GM21423 (cell line): ENCODE measurements at regions not wholly inside any gene's neighbourhood (a gene's known extent, or its start where the extent isn't known, plus 50 kb on each side); places are given as distances from the start of the nearest gene placed in this dataset.

Experiments used
- ATAC-seq: cut with Tn5 transposase; IDR thresholded peaks from one replicate; pipeline ENCODE4 v1.9.1; 2021; ENCODE audit warnings: mild to moderate bottlenecking, moderate library complexity; ENCODE audit not compliant: unreplicated experiment

DNA sequence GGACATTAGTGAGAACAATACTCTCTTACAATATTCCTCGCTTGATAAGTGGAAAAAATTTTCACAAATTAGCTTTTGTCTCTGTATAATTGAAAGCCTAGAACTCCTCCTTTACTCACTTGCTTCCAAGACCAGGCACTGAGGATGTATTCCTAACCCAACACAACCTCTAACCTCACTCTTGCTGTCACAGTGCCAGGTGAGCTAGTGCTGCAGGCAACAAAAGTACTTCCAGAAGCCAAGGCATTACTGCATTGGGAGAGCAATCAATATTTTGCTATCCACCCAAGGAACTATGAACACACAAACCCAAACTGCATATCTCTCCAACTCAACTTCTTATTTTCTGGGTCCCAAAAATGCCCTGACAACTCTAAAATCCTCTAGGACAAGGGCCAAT is 1081.0 kb downstream of the VRK1 start:
- ATAC-seq = no peak

DNA sequence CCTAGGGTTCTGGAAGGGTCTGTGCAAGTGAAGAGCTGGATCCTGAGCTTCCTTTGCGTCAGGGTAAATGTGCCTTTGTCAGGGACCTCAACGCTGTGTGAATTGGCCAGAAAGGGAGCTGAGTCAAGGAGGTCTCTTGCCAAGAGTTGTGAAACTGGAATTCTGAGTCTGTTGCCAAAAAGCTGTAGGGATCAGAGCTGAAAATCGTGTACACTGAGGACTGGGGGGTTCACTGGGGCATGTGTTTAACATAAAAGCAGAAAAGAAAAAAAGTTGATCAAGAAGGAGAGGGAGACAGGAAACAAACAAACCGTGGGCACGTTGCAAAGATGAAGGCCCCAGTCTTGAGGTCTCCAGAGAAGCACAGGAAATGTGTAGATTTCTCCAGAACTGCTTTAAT is 1081.5 kb downstream of the VRK1 start:
- ATAC-seq = no peak

GRCh38 chr14:97887690-97888089 is 1090.5 kb downstream of the VRK1 start:
- no peak for ATAC-seq

DNA sequence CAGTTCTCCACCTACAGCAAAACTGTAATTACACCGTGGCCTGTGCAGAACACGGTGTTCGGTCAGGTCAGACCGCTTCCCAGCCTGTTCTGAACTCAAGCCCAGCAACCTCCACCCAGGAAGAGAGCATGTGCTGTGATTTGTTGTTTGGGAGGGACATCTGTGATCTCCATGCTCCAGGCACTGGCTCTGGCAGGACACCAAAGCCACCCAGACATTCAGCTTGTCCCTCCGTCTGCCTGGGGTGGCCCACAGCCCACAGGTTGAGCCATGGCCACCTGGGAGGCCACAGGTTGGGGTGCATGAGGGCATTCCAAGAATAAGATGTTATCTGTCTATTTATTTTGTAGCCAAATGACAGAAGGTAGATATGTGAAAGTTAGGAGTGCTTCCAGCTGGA is 1091.1 kb downstream of the VRK1 start:
- ATAC-seq = no peak

DNA sequence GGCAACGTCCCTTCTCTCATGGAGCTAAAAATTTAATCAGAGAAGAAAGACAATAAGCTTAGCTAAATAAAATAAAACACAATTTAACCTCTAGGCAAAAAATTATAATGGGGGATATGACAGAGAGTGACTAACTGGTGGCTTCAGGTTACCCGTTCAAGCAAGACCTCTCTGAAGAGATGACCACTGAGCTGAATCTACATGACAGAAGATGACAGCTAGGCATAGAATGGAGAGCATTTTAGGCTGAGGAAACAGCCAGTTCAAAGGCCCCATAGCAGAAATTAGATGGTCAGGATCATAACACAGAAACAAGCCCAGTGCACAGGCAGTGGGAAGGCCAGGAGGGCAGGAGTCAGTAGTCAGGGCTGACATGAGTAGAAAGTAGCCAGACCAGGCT is 1094.3 kb downstream of the VRK1 start:
- ATAC-seq = no peak

DNA sequence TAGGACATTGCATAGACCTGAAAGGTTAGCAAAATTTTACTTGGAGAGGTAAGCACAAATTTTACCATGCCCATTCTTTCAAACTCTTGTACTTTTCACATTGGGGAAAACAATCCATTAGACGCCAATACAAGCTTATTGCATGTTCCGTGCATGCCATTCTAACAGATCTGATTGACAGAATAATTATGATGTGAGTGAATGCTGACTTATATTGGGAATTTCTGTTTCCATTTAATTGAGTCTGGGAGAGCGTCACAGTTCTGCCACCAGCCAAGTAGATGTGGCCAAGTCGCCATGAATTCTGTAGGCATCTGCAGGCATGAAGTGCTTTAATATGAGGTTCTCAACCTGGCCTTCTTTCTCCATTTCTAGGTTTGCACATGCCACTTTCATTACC is 1097.4 kb downstream of the VRK1 start:
- no peak for ATAC-seq

DNA sequence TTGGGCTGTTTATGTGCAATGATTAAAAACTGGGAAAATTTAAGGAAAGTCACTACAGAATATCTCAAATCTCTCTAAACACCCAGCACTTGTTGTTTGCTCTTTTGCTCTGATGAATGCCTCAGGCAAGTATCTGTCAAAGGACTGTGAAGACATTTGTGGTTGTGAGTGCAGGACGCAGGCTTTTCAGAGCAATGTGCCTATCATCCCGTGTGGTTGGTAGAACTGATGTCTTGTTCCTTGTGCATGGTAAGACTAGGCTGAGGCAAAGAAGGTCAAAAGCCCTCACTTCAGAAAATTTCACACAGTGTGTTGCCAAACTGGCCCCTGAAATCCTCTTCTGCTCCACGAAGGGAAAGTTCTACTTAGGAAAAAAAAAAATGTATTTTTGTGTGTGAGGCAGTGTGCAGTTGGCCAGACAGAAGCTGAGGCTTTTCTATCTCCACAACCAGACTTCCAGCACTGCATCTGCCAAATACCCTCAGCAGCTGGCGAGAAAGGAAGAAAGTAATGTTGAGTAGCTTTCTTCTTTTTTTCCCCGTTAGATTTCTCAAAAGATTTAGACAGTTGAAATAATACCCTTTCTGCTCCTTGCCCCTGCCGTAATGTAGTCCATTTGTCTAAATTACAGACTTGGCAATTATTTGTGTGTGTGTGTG is 1103.1 kb downstream of the VRK1 start:
- no peak for ATAC-seq

GRCh38 chr14:97902630-97903029 is 1105.4 kb downstream of the VRK1 start:
- no peak for ATAC-seq

DNA sequence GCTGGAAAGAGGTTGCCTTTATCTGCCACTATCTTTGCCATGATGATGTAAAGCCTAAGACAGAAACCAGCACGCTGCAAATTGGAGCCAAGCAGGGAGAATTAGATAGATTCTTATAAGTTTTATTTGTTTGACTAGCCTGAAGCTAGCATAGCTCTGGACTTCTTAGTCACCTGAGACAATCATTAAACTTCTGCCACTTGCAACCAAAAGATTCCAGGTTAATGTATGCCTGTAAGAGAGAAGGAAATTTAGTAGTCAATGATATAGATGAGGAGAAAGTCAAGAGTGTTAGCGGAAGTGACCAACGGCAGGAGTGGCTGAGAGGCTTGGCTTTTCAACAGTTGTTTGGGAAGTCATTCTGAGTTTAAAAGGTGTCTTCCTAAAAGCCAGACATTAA is 1106.6 kb downstream of the VRK1 start:
- no peak for ATAC-seq

GRCh38 chr14:97912217-97912616 is 1115.0 kb downstream of the VRK1 start:
- no peak for ATAC-seq

- ATAC-seq = no peak
Observed at GRCh38 chr14:97916100-97916499, 1118.9 kb downstream of the VRK1 start.

- ATAC-seq = no peak
Observed at GRCh38 chr14:97916669-97917568, 1119.7 kb downstream of the VRK1 start.

- ATAC-seq = no peak
Observed at GRCh38 chr14:97920201-97920600, 1123.0 kb downstream of the VRK1 start.

- ATAC-seq = no peak
Observed at GRCh38 chr14:97921296-97921695, 1124.1 kb downstream of the VRK1 start.

GRCh38 chr14:97924922-97925613 is 1127.9 kb downstream of the VRK1 start:
- no peak for ATAC-seq

- no peak for ATAC-seq
Observed at GRCh38 chr14:97930166-97930565, 1133.0 kb downstream of the VRK1 start.

DNA sequence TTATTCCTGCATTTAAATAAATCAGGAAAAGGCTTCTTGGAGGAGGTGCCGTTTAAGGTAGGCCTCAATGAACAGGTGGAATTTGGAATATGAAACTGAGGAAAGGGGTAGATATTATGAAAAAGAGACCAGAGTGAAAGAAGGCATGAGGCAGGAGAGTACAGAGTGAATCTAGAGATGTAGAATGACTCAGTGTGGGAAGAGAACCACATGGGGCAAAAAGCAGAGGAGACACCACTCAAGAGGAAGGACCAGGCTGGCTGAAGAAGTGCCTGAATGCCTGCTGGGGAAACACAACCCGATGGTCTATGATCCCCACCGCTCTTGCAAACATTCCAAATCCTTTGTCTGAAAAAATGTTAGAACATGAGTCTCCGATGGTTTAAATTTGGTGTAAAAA is 1134.1 kb downstream of the VRK1 start:
- no peak for ATAC-seq

DNA sequence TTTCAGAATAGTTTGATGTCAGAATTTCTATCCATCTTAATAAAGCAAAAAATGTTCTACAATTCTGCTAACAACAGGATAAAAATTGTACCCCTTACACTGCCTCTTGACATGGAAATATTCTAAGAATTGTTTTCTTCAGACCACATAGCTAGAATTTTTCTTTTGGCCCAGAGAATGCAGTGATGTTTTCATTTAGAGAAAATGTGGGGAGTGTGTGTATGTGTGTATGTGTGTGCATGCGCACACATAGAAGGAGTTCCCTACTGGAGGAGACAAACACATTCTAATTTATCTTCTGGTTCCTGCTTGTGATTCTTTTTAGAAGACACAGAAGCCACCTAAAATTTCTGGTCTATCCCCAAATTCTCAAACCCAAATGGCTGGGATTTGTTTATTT is 1145.7 kb downstream of the VRK1 start:
- no peak for ATAC-seq

DNA sequence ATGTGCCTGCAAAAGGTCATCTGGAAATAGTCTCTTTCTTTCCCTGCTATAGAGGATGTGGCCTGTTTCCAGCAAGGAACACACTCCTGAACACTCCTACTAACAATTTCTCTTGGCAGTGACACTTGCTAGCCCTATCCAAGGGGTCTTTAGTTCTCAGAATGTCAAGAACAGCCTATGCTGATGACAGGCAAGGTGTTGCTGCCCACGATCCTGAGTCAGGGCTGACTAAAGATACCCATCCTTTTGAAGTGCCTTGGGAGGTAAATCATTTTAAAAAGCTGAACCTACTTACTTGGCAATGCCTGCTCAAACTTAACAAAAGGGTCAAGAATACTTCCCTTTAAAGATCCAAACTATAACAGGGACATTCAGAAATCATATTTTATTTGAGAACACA is 1146.4 kb downstream of the VRK1 start:
- ATAC-seq = no peak

GRCh38 chr14:97944380-97944779 is 1147.2 kb downstream of the VRK1 start:
- ATAC-seq = no peak

- no peak for ATAC-seq
Observed at GRCh38 chr14:97945631-97946030, 1148.4 kb downstream of the VRK1 start.

DNA sequence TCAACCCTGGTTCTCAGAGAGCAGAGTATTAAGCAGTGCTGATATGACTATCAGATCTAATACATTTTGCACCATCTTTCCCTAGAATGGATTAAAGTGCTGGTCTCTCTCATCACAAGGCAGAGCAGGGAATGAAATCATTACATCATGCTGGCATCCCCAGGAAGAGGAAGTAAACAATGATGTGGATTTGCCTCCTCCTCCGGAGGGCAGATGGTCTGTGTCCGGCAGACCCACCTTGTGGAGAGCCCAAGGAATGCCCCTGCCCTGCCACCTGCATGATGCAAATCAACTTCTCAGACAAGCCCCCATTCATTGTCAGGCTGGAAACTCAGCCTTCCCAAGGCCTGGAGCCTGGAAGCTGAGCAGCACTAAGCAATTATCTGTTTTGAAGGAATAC is 1149.1 kb downstream of the VRK1 start:
- no peak for ATAC-seq
